Astrocyte (in vitro differentiated cells and primary cell): ENCODE measurements at regions not wholly inside any gene's neighbourhood (a gene's known extent, or its start where the extent isn't known, plus 50 kb on each side); places are given as distances from the start of the nearest gene placed in this dataset.

Source experiments
- CTCF ChIP-seq: IDR thresholded peaks from 2 replicates; pipeline ENCODE4 v1.5.1; 2011; ENCODE audit warnings: low read depth, mild to moderate bottlenecking, inconsistent platforms, low read length, moderate library complexity; ENCODE audit not compliant: insufficient read depth
- EZH2 ChIP-seq: IDR thresholded peaks from 2 replicates; pipeline ENCODE4 v1.6.1; 2012; ENCODE audit warnings: mild to moderate bottlenecking, low read length, inconsistent platforms; ENCODE audit not compliant: insufficient read depth

- TF ChIP-seq CTCF (no peak), EZH2 (no peak)
These were observed 159.0 kb upstream of the PZP start for GRCh38 chr12:9367201-9367600.
